HAP-1 (cell line): ENCODE measurements at regions not wholly inside any gene's neighbourhood (a gene's known extent, or its start where the extent isn't known, plus 50 kb on each side); places are given as distances from the start of the nearest gene placed in this dataset.
A peak's percentile ranks its signal among the peaks of the same experiment; 100 is the strongest.

Source experiments
- DNase-seq, 2 experiments: peaks; one replicate each; pipeline ENCODE4 v3.0.0-alpha.2; 2016 to 2020; ENCODE audit warnings: low spot score in 2 of 2
- H3K27me3 ChIP-seq: fragments of 250-450 bp; sonication (Bioruptor Pico); 2 replicates; pipeline ENCODE4 v1.5.1; 2020; ENCODE audit warnings: low read depth, mild to moderate bottlenecking, moderate library complexity
- H3K36me3 ChIP-seq: fragments of 250-450 bp; sonication (Bioruptor Pico); replicated peaks from 2 replicates; pipeline ENCODE4 v1.5.1; 2020; ENCODE audit warnings: mild to moderate bottlenecking
- H3K4me1 ChIP-seq: fragments of 250-450 bp; sonication (Bioruptor Pico); 2 replicates; pipeline ENCODE4 v1.5.1; 2020; ENCODE audit warnings: mild to moderate bottlenecking
- H3K4me3 ChIP-seq: fragments of 250-450 bp; sonication (Bioruptor Pico); 2 replicates; pipeline ENCODE4 v1.5.1; 2020; ENCODE audit warnings: mild to moderate bottlenecking, moderate library complexity
- H3K9me3 ChIP-seq: fragments of 250-450 bp; sonication (Bioruptor Pico); 2 replicates; pipeline ENCODE4 v1.5.1; 2020; ENCODE audit warnings: mild to moderate bottlenecking, moderate library complexity
- in situ Hi-C: fragments of 300-500 bp; cut with MboI; formaldehyde crosslinking; loops from 3 replicates; pipeline ENCODE4 v1.14.3; 2020; ENCODE audit warnings: low sequenced_read_pairs, inconsistent platforms, mixed read lengths

DNA sequence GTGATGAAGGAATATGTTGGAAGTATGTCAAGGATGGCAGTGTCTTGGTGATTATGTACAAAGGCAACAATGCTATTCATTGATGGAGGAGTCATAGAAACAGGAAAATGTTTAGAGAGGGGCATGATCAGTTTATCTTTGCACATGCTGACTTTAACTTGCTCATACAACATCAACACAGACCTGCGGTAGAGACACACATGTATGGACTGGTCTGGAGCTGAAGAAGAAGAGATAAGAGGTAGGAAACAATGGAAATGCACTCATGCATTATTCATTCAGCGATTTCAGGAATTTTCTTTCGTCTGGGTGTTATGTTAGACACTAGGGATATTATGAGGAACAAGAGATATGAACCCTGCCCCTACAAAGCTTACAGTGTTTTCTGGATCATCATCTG, 1252.3 kb upstream of the TENM3 start:
- Histone ChIP-seq H3K9me3 (no peaks in the 10 kb centered on the region), H3K4me1 (peaks cover 7% of the 10 kb centered on the region), H3K27me3 (no peaks in the 10 kb centered on the region), H3K36me3 (no peaks in the 10 kb centered on the region), H3K4me3 (no peak overlapping the region)
- in situ Hi-C loops = no loop called here
- no peak for DNase-seq

DNA sequence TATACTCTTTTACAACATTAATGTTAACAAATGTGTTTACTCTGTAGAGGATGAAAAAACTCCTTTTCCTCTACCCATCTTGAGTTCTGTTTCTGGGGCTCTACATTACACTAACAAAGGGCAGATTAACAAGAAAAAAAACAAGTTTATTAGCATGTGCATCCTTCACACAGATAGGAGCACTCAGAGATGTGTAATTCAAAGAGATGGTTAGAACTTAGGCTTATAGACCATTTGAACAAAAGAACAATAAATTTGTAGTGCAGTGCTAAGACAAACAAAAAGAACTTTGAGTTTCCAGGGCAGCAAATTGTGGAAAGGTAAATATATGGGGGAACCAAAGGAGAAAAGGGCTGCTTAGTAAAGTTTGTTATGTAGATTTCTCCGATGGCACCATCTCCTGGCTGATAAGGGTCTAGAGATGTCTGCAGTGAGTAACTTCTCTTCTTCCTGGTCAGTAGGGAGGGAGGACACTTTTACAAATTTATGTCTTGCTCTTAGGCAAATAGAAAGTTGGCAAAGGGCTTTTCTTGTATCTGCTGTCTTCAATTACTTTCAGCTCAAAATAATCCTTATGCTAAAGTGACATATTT, 1249.9 kb upstream of the TENM3 start:
- Histone ChIP-seq H3K27me3 (no peaks in the 10 kb centered on the region), H3K4me1 (peaks cover 7% of the 10 kb centered on the region), H3K4me3 (no peak overlapping the region), H3K9me3 (no peaks in the 10 kb centered on the region), H3K36me3 (no peaks in the 10 kb centered on the region)
- DNase-seq = peak; percentile 29 to 86
- in situ Hi-C loops = no loop called here

DNA sequence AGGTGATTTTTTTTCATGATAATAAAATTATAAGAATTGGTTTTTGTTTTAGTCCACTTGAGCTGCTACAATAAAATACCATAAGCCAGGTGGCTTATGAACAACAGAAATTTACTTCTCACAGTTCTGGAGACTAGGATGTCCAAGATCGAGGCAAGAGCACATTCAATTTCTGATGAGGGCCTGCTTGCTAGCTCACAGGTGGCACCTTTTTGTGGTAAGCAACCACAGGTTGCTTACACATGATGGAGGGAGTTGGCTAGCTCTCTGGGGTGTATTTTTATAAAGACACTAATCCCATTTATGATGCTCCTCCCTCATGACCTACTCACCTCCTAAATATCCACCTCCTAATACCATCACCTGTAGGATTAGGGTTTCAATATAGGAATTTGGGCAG, 1248.5 kb upstream of the TENM3 start:
- in situ Hi-C loops = no loop called here
- H3K36me3 ChIP-seq = no peaks in the 10 kb centered on the region
- no peak overlapping the region for H3K4me3 ChIP-seq
- no peak for DNase-seq
- H3K4me1 ChIP-seq = peaks cover 7% of the 10 kb centered on the region
- no peaks in the 10 kb centered on the region for H3K9me3 ChIP-seq
- no peaks in the 10 kb centered on the region for H3K27me3 ChIP-seq

DNA sequence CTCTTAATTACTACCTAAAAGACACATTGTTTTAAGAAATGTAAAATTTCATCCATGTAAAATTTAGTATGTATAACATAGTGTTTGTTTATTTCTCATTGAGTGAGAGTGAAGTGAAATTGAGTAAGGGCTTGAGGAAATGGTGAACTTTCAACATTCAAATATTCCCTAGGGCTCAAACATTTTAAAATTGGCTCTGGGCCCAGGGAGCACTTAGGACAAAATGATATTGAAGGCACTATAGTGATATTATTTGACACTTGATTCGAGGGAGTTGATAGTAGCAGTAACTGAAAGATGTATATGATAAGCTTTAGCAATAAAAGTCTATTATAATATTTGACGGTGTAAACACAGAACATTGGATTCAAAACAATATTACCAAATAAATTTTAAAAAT, 1244.0 kb upstream of the TENM3 start:
- no peaks in the 10 kb centered on the region for H3K36me3 ChIP-seq

DNA sequence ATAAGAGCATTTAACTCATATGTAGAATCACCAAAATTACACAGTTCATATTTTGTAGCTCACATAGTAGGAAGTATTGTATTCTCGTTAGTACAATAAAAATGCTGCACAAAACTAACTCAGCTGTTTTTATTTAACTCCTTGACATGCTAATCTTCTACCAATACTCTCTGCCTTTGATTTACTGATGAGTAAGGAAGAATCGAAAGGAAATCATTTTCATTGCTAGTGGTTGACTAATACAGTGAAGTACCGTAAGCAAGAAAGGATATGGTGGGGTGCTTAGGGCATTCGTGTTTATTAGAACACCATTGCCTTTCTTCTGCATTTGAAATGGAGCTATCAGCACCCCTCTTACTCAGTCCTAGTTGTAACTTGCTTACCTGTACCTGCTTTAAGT, 1239.1 kb upstream of the TENM3 start:
- Histone ChIP-seq H3K9me3 (no peaks in the 10 kb centered on the region), H3K4me1 (peaks cover 24% of the 10 kb centered on the region), H3K36me3 (no peaks in the 10 kb centered on the region), H3K27me3 (no peaks in the 10 kb centered on the region), H3K4me3 (no peak overlapping the region)
- DNase-seq = no peak
- in situ Hi-C loops = no loop called here

More for the DNA sequence above, 1244.0 kb upstream of the TENM3 start:
- no peaks in the 10 kb centered on the region for H3K27me3 ChIP-seq
- no peaks in the 10 kb centered on the region for H3K9me3 ChIP-seq
- H3K4me3 ChIP-seq = no peak overlapping the region
- no peaks in the 10 kb centered on the region for H3K4me1 ChIP-seq
- in situ Hi-C loops = no loop called here
- DNase-seq = no peak

DNA sequence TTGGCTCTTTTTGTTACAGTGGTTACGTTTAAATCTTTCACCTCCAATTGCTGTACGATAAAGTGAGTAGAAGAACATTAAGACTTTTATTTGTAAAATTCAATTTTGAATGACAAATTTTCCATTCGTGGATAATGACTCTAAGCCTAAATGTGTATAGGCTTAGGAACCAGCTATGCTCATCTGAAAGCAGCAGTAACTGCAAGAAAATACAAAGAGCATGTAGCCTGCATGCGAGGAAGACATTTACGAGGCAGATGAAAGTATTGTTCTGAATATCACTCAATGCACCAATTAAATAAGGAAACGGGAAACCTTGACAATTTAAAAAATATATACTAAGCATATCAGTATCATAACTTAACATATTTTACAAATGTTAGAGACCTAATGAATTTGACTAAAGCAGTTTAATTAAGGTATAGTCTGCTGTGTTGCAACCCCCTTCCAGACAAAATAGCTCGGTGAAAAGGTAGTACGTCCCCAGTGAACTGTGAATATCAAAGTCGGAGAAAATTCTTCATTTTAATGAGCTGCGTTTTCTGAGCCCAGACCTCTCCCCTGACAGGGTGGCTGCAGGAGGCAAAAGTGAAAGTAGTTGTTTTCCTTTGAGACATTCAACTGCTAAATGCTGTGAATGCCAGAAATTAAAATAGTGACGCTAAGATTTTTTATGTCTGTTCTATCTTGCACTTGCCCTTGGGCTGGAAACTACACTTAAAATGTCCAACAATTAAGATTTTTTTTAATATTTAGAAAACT, 1236.5 kb upstream of the TENM3 start:
- Histone ChIP-seq H3K36me3 (no peaks in the 10 kb centered on the region), H3K27me3 (no peaks in the 10 kb centered on the region), H3K4me3 (peak overlapping the region; percentile 13), H3K4me1 (peaks cover 24% of the 10 kb centered on the region), H3K9me3 (no peaks in the 10 kb centered on the region)
- peak; percentile 43 to 65 for DNase-seq
- in situ Hi-C loops = no loop called here

DNA sequence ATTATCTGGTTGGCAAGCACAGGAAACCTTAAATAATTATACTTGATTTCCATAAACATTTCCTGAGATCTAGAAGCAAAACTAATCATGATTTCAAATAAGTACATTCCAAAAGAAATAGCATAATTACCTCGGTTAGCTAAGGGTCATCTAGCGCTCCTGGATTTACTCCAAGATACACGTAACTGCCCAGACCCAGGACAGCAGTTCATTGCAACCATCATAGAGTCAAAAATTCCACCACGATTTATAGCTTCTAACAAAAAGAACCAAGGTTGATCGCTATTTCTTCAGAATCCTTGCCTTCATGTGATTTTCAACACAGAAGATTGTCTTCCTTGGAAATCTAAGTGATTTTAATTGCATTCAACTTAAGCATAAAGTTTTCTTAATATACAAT, 1235.5 kb upstream of the TENM3 start:
- no peaks in the 10 kb centered on the region for H3K36me3 ChIP-seq
- in situ Hi-C loops = no loop called here
- H3K4me3 ChIP-seq = no peak overlapping the region
- peaks cover 24% of the 10 kb centered on the region for H3K4me1 ChIP-seq
- H3K27me3 ChIP-seq = no peaks in the 10 kb centered on the region
- H3K9me3 ChIP-seq = no peaks in the 10 kb centered on the region
- no peak for DNase-seq

DNA sequence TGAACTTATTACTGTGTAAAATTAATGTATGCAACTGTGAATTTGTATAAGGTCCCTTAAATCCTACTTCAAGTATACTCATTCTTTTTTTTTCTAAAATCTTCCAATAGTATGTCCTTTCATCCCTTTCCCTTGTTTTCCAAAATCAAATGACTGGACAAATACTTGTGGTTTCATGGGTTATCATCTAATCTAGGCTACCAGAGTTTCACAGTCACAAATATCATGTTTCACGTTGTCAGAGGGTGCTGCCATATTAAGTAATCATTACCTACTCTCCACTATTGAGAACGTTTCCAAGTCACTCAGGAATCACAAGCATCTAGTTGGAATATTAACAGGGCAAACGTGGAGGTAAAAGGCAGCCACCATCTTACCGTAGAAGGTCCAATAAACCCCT, 1235.0 kb upstream of the TENM3 start:
- no peaks in the 10 kb centered on the region for H3K27me3 ChIP-seq
- no peak for DNase-seq
- in situ Hi-C loops = no loop called here
- H3K9me3 ChIP-seq = no peaks in the 10 kb centered on the region
- no peak overlapping the region for H3K4me3 ChIP-seq
- no peaks in the 10 kb centered on the region for H3K36me3 ChIP-seq
- H3K4me1 ChIP-seq = peaks cover 24% of the 10 kb centered on the region

DNA sequence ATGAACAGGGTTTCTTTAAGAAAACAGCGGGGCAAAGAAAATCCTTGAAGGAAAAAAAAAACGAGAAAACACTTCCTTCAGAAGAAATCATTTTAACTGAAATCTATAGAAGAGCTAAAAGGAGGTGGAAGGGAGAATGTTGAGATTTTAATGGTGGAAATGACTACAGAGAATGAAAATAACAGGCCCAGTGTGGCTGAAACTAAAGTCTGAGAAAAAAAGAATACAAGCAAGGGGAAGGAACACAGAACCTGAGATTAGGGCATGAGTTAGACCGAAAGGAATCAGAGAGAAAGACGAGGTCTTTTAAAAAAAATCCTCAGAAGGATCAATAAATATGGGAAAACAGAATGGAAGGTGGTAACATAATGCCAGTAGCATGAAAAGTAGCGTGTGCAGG, 1230.0 kb upstream of the TENM3 start:
- Histone ChIP-seq H3K4me3 (no peak overlapping the region), H3K9me3 (no peaks in the 10 kb centered on the region; the same call in 1 of the 2 replicates), H3K36me3 (no peaks in the 10 kb centered on the region), H3K27me3 (no peaks in the 10 kb centered on the region), H3K4me1 (no peaks in the 10 kb centered on the region; the same call in 1 of the 2 replicates)
- DNase-seq = no peak
- in situ Hi-C loops = no loop called here

DNA sequence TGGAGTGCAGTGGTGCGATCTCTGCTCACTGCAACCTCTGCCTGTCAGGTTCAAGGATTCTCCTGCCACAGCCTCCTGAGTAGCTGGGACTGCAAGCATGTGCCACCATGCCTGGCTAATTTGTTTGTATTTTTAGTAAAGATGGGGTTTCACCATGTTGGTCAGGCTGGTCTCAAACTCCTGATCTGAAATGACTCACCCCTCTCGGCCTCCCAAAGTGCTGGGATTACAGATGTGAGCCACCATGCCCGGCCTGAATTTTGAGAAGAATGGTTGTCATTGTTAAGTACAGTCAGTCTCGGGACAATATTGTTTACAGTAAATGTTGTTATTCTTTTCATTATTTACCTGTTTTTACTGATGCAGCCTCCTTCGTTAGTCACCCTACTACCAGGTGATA, 1226.2 kb upstream of the TENM3 start:
- no peaks in the 10 kb centered on the region; the same call in 1 of the 2 replicates for H3K9me3 ChIP-seq
- in situ Hi-C loops = no loop called here
- no peak overlapping the region for H3K4me3 ChIP-seq
- peaks cover 13% of the 10 kb centered on the region for H3K4me1 ChIP-seq
- no peak for DNase-seq
- no peaks in the 10 kb centered on the region for H3K27me3 ChIP-seq
- H3K36me3 ChIP-seq = no peaks in the 10 kb centered on the region

DNA sequence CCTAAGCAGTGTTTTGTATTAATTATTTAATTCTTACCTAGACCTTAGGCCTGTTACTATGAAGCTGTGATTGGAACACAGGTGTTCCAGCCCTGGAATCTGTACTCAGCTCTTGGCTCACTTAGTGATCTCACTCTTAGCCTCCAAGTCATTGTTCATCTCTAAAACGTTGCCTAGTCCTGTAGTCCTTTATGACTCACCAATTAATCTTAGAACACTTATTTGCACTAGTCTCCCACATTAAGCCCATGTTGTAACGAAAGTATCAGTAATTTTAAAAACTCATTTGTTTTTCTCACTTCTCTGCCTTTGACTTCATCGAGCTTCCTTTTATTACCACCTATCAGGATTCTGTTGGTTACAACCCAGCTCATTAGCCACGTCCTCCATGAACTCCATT, 1224.7 kb upstream of the TENM3 start:
- Histone ChIP-seq H3K27me3 (no peaks in the 10 kb centered on the region), H3K4me1 (peaks cover 13% of the 10 kb centered on the region), H3K4me3 (no peak overlapping the region), H3K9me3 (no peaks in the 10 kb centered on the region; the same call in 1 of the 2 replicates), H3K36me3 (no peaks in the 10 kb centered on the region)
- in situ Hi-C loops = no loop called here
- no peak for DNase-seq

DNA sequence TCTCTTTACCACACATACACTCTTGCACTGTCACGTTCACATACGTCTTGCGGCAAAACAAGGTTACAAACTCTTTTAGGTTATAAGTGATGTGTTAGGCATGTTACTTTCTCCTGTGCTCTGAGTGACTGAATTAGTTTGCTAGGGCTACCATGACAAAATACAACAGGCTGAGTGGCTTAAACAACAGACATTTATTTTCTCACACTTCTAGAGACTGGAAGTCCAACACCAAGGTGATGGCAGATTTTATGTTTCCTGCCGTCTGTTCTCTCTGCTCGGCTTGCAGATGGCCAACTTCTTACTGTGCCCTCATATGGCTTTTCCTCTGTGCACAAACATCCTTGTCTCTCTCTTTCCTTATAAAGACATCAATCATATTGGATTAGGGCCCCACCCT, 1224.3 kb upstream of the TENM3 start:
- in situ Hi-C loops = no loop called here
- Histone ChIP-seq H3K27me3 (no peaks in the 10 kb centered on the region), H3K4me1 (peaks cover 13% of the 10 kb centered on the region), H3K9me3 (no peaks in the 10 kb centered on the region; the same call in 1 of the 2 replicates), H3K36me3 (no peaks in the 10 kb centered on the region), H3K4me3 (no peak overlapping the region)
- no peak for DNase-seq

DNA sequence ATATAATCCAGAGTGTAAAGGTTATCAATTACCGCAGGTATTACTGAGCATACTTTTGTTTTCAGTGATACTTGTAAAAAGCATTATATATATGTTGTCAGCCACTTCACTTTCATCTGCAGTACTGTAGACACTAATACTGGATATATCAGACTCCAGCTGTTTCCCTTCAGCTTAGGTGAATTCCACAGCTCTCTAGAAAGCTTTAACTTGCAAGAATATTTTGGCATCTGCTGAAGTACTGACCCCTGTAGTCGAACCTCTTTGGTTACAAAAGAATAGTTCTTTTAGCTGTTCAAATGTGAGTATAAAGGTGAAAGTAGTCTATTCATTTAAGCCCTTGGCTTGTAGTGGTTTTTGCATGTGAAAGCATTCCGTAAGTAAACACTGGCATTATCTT, 1222.7 kb upstream of the TENM3 start:
- Histone ChIP-seq H3K4me1 (peaks cover 13% of the 10 kb centered on the region), H3K9me3 (no peaks in the 10 kb centered on the region), H3K27me3 (no peaks in the 10 kb centered on the region), H3K36me3 (no peaks in the 10 kb centered on the region), H3K4me3 (no peak overlapping the region)
- DNase-seq = peak in 1 of 2 experiments; percentile 63
- in situ Hi-C loops = no loop called here

DNA sequence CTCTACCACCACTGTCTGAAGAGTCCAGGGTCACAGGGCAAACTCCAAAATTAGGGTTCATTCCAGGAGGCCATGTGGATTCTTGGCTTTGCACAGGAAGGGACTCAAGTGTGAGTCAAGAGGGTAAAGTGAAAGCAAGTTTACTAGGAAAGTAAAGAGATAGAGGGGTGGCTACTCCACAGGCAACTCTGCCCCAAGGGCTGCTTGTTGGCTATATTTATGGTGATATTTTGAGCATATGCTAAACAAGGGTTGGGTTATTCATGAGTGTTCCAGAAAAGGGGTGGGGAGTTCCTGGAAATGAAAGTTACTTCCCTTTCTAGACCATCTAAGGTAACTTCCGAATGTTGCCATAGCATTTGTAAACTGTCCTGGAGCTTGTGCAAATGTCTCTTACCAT, 1222.0 kb upstream of the TENM3 start:
- Histone ChIP-seq H3K27me3 (no peaks in the 10 kb centered on the region), H3K4me3 (no peak overlapping the region), H3K4me1 (peaks cover 13% of the 10 kb centered on the region), H3K9me3 (no peaks in the 10 kb centered on the region), H3K36me3 (no peaks in the 10 kb centered on the region)
- in situ Hi-C loops = no loop called here
- no peak for DNase-seq
